PC-3 (cell line): ENCODE measurements at regions not wholly inside any gene's neighbourhood (a gene's known extent, or its start where the extent isn't known, plus 50 kb on each side); places are given as distances from the start of the nearest gene placed in this dataset.

Source experiments
- ATAC-seq: fragments of 200-7000 bp; cut with Tn5 transposase; 2 replicates; pipeline ENCODE4 v1.9.1; 2020; ENCODE audit warnings: mild to moderate bottlenecking, moderate library complexity
- BruUV-seq: library from RNA; stranded (reverse); fragments of 400-500 nt; replicated peaks from 2 replicates; lab custom pipeline; 2021; lab: Mats Ljungman, UMichigan
- CTCF ChIA-PET: fragments of 300-600 bp; sonication (Branson Sonifier 250); formaldehyde crosslinking; loops from one replicate; lab custom pipeline; 2022; ENCODE audit warnings: antibody characterized with exemption; lab: Charles Lee
- POLR2A ChIA-PET: fragments of 300-600 bp; sonication (Branson Sonifier 250); formaldehyde crosslinking; loops from one replicate; lab custom pipeline; 2022; ENCODE audit warnings: antibody characterized with exemption; ENCODE audit not compliant: unreplicated experiment; lab: Charles Lee
- DNase-seq: peaks from one replicate; pipeline ENCODE4 v3.0.0-alpha.2; 2015
- H2AFZ ChIP-seq: fragments of 300-600 bp; sonication (generic); 2 replicates; pipeline ENCODE4 v1.6.0; 2016; ENCODE audit warnings: antibody characterized with exemption, low read length
- H3F3A ChIP-seq: fragments of 300-600 bp; sonication (generic); one replicate; pipeline ENCODE4 v1.6.0; 2017; ENCODE audit warnings: antibody characterized with exemption, low read length, control low read depth, mild to moderate bottlenecking; ENCODE audit not compliant: unreplicated experiment
- H3K27ac ChIP-seq: fragments of 300-600 bp; sonication (generic); 2 replicates; pipeline ENCODE4 v1.5.1; 2016; ENCODE audit warnings: mild to moderate bottlenecking, low read length
- H3K27me3 ChIP-seq: fragments of 300-600 bp; sonication (generic); 2 replicates; pipeline ENCODE4 v1.6.1; 2016; ENCODE audit warnings: low read length, mixed read lengths
- H3K36me3 ChIP-seq: fragments of 300-600 bp; sonication (generic); 2 replicates; pipeline ENCODE4 v1.6.1; 2016; ENCODE audit warnings: low read depth, mixed run types, low read length, mixed read lengths
- H3K4me1 ChIP-seq: fragments of 300-600 bp; sonication (generic); 2 replicates; pipeline ENCODE4 v1.5.1; 2016; ENCODE audit warnings: low read length; ENCODE audit not compliant: insufficient read depth
- H3K4me2 ChIP-seq: fragments of 300-600 bp; sonication (generic); 2 replicates; pipeline ENCODE4 v1.6.0; 2016; ENCODE audit warnings: low read length
- H3K4me3 ChIP-seq: fragments of 300-600 bp; sonication (generic); 2 replicates; pipeline ENCODE4 v1.5.1; 2016; ENCODE audit warnings: mild to moderate bottlenecking, low read length, mixed read lengths
- H3K79me2 ChIP-seq: fragments of 300-600 bp; sonication (generic); 2 replicates; pipeline ENCODE4 v1.6.1; 2017; ENCODE audit warnings: low read length, mixed read lengths
- H3K9ac ChIP-seq: fragments of 300-600 bp; sonication (generic); 2 replicates; pipeline ENCODE4 v1.6.0; 2016; ENCODE audit warnings: mild to moderate bottlenecking, low read length
- H3K9me2 ChIP-seq: fragments of 300-600 bp; sonication (generic); replicated peaks from 2 replicates; pipeline ENCODE4 v1.6.1; 2016; ENCODE audit warnings: mixed run types, low read length, mixed read lengths
- H3K9me3 ChIP-seq: fragments of 300-600 bp; sonication (generic); 2 replicates; pipeline ENCODE4 v1.6.1; 2016; ENCODE audit warnings: low read length, mixed read lengths
- H4K20me1 ChIP-seq: fragments of 300-600 bp; sonication (generic); 2 replicates; pipeline ENCODE4 v1.6.1; 2016; ENCODE audit warnings: low read length, mixed read lengths
- CTCF ChIP-seq: fragments of 300-600 bp; sonication (generic); conservative IDR thresholded peaks from 2 replicates; pipeline ENCODE4 v1.5.1; 2017; ENCODE audit warnings: antibody characterized with exemption, low read depth, mild to moderate bottlenecking, low read length
- EZH2 ChIP-seq: fragments of 300-600 bp; sonication (generic); IDR thresholded peaks from one replicate; pipeline ENCODE4 v1.6.1; 2017; ENCODE audit warnings: antibody characterized with exemption, mild to moderate bottlenecking, low read length; ENCODE audit not compliant: unreplicated experiment
- EZH2phosphoT487 ChIP-seq: fragments of 300-600 bp; sonication (generic); IDR thresholded peaks from 2 replicates; pipeline ENCODE4 v1.6.1; 2018; ENCODE audit warnings: mild to moderate bottlenecking, antibody characterized with exemption, low read length, borderline replicate concordance
- intact Hi-C: fragments of 100-400 bp; cut with micrococcal nuclease; formaldehyde crosslinking; loops from 2 replicates; pipeline ENCODE4 v1.9.0; 2023

- Histone ChIP-seq H3F3A (no peaks in the 10 kb centered on the region), H3K4me2 (no peak overlapping the region), H3K36me3 (no peaks in the 10 kb centered on the region), H3K79me2 (no peaks in the 10 kb centered on the region), H3K9ac (no peak overlapping the region), H3K4me1 (no peaks in the 10 kb centered on the region), H3K4me3 (no peak overlapping the region), H2AFZ (no peak overlapping the region), H3K9me2 (no peaks in the 10 kb centered on the region), H3K27ac (no peak overlapping the region), H3K27me3 (0 out of 2 replicates have a peak, but pooled peaks cover 3% of the 10 kb centered on the region), H4K20me1 (no peaks in the 10 kb centered on the region), H3K9me3 (no peaks in the 10 kb centered on the region)
- DNase-seq (no peak), ATAC-seq (no peak)
- intact Hi-C loops: no loop called here
- BruUV-seq: no TSS peak
- POLR2A ChIA-PET: no interaction called here
- CTCF ChIA-PET: no interaction called here
- TF ChIP-seq EZH2 (no peak), EZH2phosphoT487 (no peak), CTCF (no peak)
Observed at GRCh38 chr14:104249089-104249488, 110.7 kb downstream of the KIF26A start.

DNA sequence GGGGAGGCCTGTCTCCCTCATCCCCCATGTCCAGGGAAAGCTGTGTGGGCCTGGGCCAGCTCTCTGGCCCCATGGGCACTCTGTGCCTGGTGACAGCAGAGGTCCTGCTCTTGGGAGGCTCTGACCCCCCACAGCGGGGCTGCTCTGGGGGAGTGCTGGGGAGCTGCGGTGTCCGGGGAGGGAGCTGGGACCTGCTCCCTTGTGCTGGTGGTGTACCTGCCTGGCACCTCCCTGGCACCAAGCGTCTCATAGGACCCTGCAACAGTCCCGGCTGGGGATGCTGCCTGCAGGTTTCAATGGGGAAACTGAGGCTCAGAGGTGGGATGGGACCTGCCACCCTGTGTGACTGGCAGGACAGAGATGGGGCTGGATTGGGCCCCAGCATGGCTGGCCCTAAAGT, 111.3 kb downstream of the KIF26A start:
- Histone ChIP-seq H4K20me1 (no peaks in the 10 kb centered on the region), H3K4me2 (no peak overlapping the region), H3K79me2 (no peaks in the 10 kb centered on the region), H3K4me3 (no peak overlapping the region), H3K27me3 (no peaks in the 10 kb centered on the region), H3F3A (no peaks in the 10 kb centered on the region), H3K9ac (no peak overlapping the region), H3K9me3 (no peaks in the 10 kb centered on the region), H3K36me3 (no peaks in the 10 kb centered on the region), H2AFZ (no peak overlapping the region), H3K9me2 (no peaks in the 10 kb centered on the region), H3K4me1 (no peaks in the 10 kb centered on the region), H3K27ac (no peak overlapping the region)
- BruUV-seq: no TSS peak
- TF ChIP-seq EZH2 (no peak), EZH2phosphoT487 (no peak), CTCF (no peak)
- POLR2A ChIA-PET: no interaction called here
- intact Hi-C loops: no loop called here
- DNase-seq: no peak
- no peak for ATAC-seq
- CTCF ChIA-PET: no interaction called here

GRCh38 chr14:104250175-104250574, 111.8 kb downstream of the KIF26A start:
- Histone ChIP-seq H3K4me3 (no peak overlapping the region), H3K27me3 (no peaks in the 10 kb centered on the region), H3K9ac (no peak overlapping the region), H4K20me1 (no peaks in the 10 kb centered on the region), H3F3A (no peaks in the 10 kb centered on the region), H3K27ac (no peak overlapping the region), H3K9me3 (no peaks in the 10 kb centered on the region), H3K4me2 (no peak overlapping the region), H2AFZ (no peak overlapping the region), H3K79me2 (no peaks in the 10 kb centered on the region), H3K36me3 (no peaks in the 10 kb centered on the region), H3K9me2 (no peaks in the 10 kb centered on the region), H3K4me1 (no peaks in the 10 kb centered on the region)
- POLR2A ChIA-PET: no interaction called here
- CTCF ChIA-PET: no interaction called here
- ATAC-seq: no peak
- no peak for TF ChIP-seq EZH2
- TF ChIP-seq CTCF: no peak
- no peak for TF ChIP-seq EZH2phosphoT487
- no TSS peak for BruUV-seq
- DNase-seq: no peak
- intact Hi-C loops: no loop called here
